ENCODE measurements at regions not wholly inside any gene's neighbourhood (a gene's known extent, or its start where the extent isn't known, plus 50 kb on each side); places are given as distances from the start of the nearest gene placed in this dataset.

DNA sequence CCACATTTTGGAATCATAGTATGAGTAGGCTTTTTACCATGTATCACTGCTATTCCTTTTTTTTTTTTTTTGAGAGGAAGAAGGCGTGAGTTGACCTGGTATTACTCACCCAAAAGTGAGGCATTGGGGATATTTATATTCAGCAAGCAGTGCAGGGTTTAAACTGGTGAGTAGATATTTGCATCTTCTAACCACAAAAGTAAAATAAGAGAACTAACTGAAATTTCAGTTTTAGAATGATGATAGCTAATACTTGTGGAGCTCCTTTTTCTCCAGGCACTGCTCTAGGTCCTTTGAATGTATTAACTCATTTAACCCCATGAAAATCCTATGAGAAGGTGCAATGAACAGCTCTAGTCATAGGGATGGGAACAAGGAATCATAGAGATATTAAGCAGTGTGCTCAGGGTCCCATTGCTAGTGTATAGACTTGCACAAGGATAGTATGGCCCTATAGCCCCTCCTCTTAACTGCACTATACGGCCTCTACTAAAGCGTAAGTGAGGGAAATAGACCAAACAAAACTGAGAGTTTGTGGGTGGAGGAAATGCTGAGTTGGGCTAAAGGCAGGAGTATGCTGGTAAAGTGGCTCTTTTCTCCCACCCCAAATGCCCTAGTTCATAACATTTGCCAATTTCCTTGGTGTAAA, 104.3 kb upstream of the MAX start:
- no peaks in the 10 kb centered on the region for H3K36me3 ChIP-seq (ENCODE audit: control insufficient read depth in 1 of 2, insufficient read depth in 2 of 2, low read length in 2 of 2)
- no peaks in the 10 kb centered on the region for H3K27me3 ChIP-seq (ENCODE audit: low read depth, low read length)
- H3K9me3 ChIP-seq (ENCODE audit: control insufficient read depth in 1 of 2, low read length in 2 of 2): no peaks in the 10 kb centered on the region
- H3K4me1 ChIP-seq (ENCODE audit: control insufficient read depth in 1 of 2, insufficient read depth in 2 of 2, low read length in 2 of 2): no peaks in the 10 kb centered on the region
- H3K27ac ChIP-seq (ENCODE audit: low read length): no peak overlapping the region
- no peak overlapping the region for H3K4me3 ChIP-seq (ENCODE audit: low read depth in 1 of 2, low read length in 2 of 2)

DNA sequence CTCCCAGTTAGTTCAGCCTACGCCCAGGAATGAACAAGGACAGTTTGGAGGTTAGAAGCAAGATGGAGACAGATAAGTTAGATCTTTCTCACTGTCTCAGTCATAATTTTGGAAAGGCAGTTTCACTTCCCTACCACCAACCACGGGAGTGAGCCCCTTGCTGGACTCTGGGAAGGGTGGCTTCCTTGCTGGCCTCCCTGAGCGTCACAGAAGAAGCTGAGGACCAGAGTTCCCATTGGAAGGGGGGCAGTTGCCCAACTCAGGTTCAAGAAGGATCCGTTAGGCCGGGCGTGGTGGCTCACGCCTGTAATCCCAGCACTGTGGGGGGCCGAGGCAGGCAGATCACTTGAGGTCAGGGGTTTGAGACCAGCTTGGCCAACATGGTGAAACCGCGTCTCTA, 106.2 kb upstream of the MAX start:
- Histone ChIP-seq H3K9me3 (ENCODE audit: control insufficient read depth in 1 of 2, low read length in 2 of 2) (no peaks in the 10 kb centered on the region), H3K36me3 (ENCODE audit: control insufficient read depth in 1 of 2, insufficient read depth in 2 of 2, low read length in 2 of 2) (no peaks in the 10 kb centered on the region), H3K27ac (ENCODE audit: low read length) (no peak overlapping the region), H3K4me3 (ENCODE audit: low read depth in 1 of 2, low read length in 2 of 2) (no peak overlapping the region), H3K4me1 (ENCODE audit: control insufficient read depth in 1 of 2, insufficient read depth in 2 of 2, low read length in 2 of 2) (no peaks in the 10 kb centered on the region), H3K27me3 (ENCODE audit: low read depth, low read length) (no peaks in the 10 kb centered on the region)

DNA sequence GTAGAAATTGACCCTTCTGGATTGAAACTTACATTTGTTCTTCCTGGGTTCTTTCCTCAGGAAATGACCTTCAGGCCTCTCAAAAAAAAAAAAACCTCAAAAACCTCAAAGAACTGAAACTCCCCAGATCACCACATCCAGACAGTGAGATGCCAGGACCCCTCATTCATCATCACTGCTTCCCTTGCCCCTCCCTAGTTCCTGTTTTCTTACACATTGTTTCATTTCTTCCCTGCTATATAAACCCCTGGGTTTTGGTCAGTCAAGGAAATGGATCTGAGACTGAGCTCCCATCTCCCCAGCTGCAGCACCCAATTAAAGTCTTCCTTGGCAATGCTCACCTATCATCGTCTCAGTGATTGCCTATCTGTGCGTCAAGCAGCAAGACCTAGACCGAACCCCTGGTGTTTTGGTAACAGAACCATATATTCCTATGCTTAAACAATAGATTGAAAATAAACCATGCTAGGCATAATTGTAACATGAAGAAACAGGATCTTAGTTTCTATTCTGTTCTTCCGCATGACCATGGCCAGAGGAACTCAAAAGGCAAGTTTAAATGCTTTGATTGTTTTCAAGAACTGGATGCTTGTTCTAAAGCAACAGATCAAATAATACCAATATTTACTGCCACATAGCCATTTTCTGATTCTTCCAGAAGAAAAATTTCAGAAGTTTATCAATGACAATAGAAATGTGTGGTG, 108.0 kb upstream of the MAX start:
- no peak overlapping the region for H3K4me3 ChIP-seq (ENCODE audit: low read depth in 1 of 2, low read length in 2 of 2)

DNA sequence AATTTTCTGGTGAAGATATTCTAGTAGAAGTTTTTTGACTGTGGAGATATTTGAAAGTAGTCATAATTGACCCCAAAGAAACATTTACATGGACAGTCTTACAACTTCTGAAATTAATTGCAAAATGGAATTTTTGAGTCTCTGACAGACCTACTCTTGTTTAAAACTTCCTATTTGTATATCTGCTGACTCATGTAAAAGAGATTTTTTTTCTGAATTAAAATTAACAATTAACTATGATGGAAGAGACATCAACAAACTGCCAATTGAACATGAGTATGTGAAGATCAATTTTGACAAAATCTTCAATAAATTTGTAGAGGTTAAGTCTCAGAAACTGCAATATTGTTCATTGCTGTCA, 108.5 kb upstream of the MAX start:
- no peaks in the 10 kb centered on the region for H3K9me3 ChIP-seq (ENCODE audit: control insufficient read depth in 1 of 2, low read length in 2 of 2)
- H3K4me1 ChIP-seq (ENCODE audit: control insufficient read depth in 1 of 2, insufficient read depth in 2 of 2, low read length in 2 of 2): peaks cover 0 to 6% of the 10 kb centered on the region in 2 donors
- no peaks in the 10 kb centered on the region for H3K36me3 ChIP-seq (ENCODE audit: control insufficient read depth in 1 of 2, insufficient read depth in 2 of 2, low read length in 2 of 2)
- no peaks in the 10 kb centered on the region for H3K27me3 ChIP-seq (ENCODE audit: low read depth, low read length)
- H3K4me3 ChIP-seq (ENCODE audit: low read depth in 1 of 2, low read length in 2 of 2): no peak overlapping the region
- no peak overlapping the region for H3K27ac ChIP-seq (ENCODE audit: low read length)

More for the DNA sequence above, 108.0 kb upstream of the MAX start:
- Histone ChIP-seq H3K36me3 (ENCODE audit: control insufficient read depth in 1 of 2, insufficient read depth in 2 of 2, low read length in 2 of 2) (no peaks in the 10 kb centered on the region), H3K27me3 (ENCODE audit: low read depth, low read length) (no peaks in the 10 kb centered on the region), H3K9me3 (ENCODE audit: control insufficient read depth in 1 of 2, low read length in 2 of 2) (no peaks in the 10 kb centered on the region), H3K4me1 (ENCODE audit: control insufficient read depth in 1 of 2, insufficient read depth in 2 of 2, low read length in 2 of 2) (peaks cover 0 to 6% of the 10 kb centered on the region in 2 donors), H3K27ac (ENCODE audit: low read length) (no peak overlapping the region)

DNA sequence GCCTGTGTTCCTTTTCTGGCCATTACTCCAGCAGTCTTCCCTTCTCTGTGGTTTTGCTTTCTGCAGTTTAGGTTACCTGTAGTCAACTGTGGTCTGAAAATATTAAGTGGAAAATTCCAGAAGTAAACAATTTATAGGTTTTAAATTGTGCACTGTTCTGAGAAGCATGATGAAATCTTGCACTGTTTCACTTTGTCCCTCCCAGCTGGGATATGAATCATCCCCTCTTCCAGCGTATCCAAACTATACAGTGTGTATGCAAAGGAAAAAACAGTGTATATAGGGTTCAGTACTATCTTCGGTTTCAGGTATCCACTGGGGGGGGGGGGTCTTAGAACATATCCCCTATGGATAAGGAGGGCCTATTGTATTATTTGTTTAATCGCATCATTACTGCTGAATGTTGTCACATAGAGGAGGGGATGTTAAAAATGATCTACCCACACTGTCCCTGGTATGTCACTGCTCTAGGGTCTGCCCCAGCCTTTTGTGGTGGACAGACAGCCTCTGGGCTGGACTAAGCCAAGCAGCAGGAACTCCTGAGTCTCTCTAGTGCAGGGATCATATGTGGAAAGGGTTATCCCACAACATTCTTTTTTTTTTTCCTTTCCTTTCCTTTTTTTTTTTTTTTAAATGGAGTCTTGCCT, 109.1 kb upstream of the MAX start:
- Histone ChIP-seq H3K27ac (ENCODE audit: low read length) (no peak overlapping the region), H3K9me3 (ENCODE audit: control insufficient read depth in 1 of 2, low read length in 2 of 2) (no peaks in the 10 kb centered on the region), H3K4me1 (ENCODE audit: control insufficient read depth in 1 of 2, insufficient read depth in 2 of 2, low read length in 2 of 2) (peaks cover 0 to 6% of the 10 kb centered on the region in 2 donors), H3K27me3 (ENCODE audit: low read depth, low read length) (no peaks in the 10 kb centered on the region), H3K4me3 (ENCODE audit: low read depth in 1 of 2, low read length in 2 of 2) (no peak overlapping the region), H3K36me3 (ENCODE audit: control insufficient read depth in 1 of 2, insufficient read depth in 2 of 2, low read length in 2 of 2) (no peaks in the 10 kb centered on the region)

DNA sequence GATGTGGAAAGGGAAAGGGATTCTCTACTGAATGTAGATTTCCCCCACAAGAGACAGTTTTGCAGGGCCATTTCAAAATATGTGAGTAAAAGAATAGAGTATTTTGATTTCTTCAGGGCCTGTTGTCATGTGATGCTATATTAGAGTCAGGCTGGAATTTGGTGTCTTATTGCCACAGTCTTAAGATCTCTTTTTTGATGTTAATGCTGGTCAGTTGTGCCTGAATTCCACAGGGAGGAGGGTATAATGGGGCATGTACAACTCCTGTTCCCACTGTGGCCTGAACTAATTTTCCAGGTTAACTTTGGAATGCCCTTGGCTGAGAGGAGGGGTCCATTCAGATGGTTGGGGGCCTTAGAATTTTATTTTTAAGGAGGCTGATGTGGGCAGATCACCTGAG, 111.0 kb upstream of the MAX start:
- H3K36me3 ChIP-seq (ENCODE audit: control insufficient read depth in 1 of 2, insufficient read depth in 2 of 2, low read length in 2 of 2): no peaks in the 10 kb centered on the region
- H3K9me3 ChIP-seq (ENCODE audit: control insufficient read depth in 1 of 2, low read length in 2 of 2): no peaks in the 10 kb centered on the region
- H3K27me3 ChIP-seq (ENCODE audit: low read depth, low read length): no peaks in the 10 kb centered on the region
- H3K27ac ChIP-seq (ENCODE audit: low read length): no peak overlapping the region
- no peak overlapping the region for H3K4me3 ChIP-seq (ENCODE audit: low read depth in 1 of 2, low read length in 2 of 2)
- peaks cover 0 to 6% of the 10 kb centered on the region in 2 donors for H3K4me1 ChIP-seq (ENCODE audit: control insufficient read depth in 1 of 2, insufficient read depth in 2 of 2, low read length in 2 of 2)

DNA sequence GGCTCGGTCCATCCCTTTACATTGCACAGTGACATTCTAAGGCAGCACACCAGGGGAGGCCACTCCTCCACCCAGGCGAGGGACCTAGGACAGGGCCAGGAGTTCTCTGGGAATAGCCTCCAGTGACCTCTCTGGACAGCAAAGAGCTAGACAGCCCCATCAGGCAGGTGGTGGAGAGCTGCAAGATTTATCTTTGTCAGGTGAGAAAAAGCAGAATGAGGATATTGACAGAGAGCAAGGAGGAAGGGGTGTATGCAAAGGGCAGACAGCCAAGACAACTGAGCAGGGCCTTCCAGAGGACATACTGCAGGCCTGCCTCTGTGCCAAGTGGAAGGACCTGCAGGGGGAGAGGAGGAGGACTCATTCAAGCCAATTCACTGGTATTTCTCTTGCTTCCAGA, 112.4 kb upstream of the MAX start:
- Histone ChIP-seq H3K4me1 (ENCODE audit: control insufficient read depth in 1 of 2, insufficient read depth in 2 of 2, low read length in 2 of 2) (peaks cover 0 to 6% of the 10 kb centered on the region in 2 donors), H3K27ac (ENCODE audit: low read length) (no peak overlapping the region), H3K9me3 (ENCODE audit: control insufficient read depth in 1 of 2, low read length in 2 of 2) (no peaks in the 10 kb centered on the region), H3K36me3 (ENCODE audit: control insufficient read depth in 1 of 2, insufficient read depth in 2 of 2, low read length in 2 of 2) (no peaks in the 10 kb centered on the region), H3K27me3 (ENCODE audit: low read depth, low read length) (no peaks in the 10 kb centered on the region), H3K4me3 (ENCODE audit: low read depth in 1 of 2, low read length in 2 of 2) (no peak overlapping the region)

DNA sequence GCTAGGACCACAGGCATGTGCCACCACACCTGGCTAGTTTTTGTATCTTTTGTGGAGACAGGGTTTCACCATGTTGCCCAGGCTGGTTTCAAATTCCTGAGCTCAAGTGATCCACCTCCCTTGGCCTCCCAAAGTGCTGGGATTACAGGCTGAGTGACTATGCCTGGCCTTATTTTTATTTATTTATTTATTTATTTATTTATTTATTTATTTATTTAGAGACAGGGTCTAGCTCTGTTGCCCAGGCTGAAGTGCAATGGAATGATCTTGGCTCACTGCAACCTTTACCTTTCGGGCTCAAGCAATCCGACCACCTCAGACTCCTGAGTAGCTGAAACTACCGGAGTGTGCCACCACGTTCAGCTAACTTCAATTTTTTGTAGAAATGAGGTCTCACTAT, 117.0 kb upstream of the MAX start:
- Histone ChIP-seq H3K27ac (ENCODE audit: low read length) (no peak overlapping the region), H3K27me3 (ENCODE audit: low read depth, low read length) (no peaks in the 10 kb centered on the region), H3K9me3 (ENCODE audit: control insufficient read depth in 1 of 2, low read length in 2 of 2) (no peaks in the 10 kb centered on the region), H3K4me3 (ENCODE audit: low read depth in 1 of 2, low read length in 2 of 2) (no peak overlapping the region), H3K36me3 (ENCODE audit: control insufficient read depth in 1 of 2, insufficient read depth in 2 of 2, low read length in 2 of 2) (no peaks in the 10 kb centered on the region), H3K4me1 (ENCODE audit: control insufficient read depth in 1 of 2, insufficient read depth in 2 of 2, low read length in 2 of 2) (peaks cover 0 to 6% of the 10 kb centered on the region in 2 donors)

DNA sequence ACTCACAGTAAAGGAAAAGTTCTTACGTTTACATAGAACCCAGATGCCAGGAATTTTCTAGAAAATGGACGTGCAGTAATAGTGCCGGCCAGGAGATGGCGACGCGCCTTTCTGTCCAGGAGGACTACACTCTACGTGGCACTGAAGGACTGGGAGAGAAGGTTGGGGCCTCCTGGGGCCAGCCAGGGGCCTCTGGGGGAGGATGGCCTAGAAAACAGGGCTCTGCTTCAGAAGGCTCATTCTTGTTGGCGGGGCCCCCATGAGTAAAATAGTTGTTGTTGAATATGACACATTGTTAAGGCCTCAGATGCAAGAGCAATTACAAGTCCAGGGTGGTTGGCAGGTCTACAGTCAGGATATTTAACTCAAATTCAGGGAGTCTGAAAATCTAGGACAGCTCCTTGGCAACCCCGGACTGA, 120.1 kb upstream of the MAX start:
- Histone ChIP-seq H3K9me3 (ENCODE audit: control insufficient read depth in 1 of 2, low read length in 2 of 2) (no peaks in the 10 kb centered on the region), H3K4me1 (ENCODE audit: control insufficient read depth in 1 of 2, insufficient read depth in 2 of 2, low read length in 2 of 2) (no peaks in the 10 kb centered on the region), H3K36me3 (ENCODE audit: control insufficient read depth in 1 of 2, insufficient read depth in 2 of 2, low read length in 2 of 2) (no peaks in the 10 kb centered on the region), H3K4me3 (ENCODE audit: low read depth in 1 of 2, low read length in 2 of 2) (no peak overlapping the region), H3K27ac (ENCODE audit: low read length) (no peak overlapping the region), H3K27me3 (ENCODE audit: low read depth, low read length) (no peaks in the 10 kb centered on the region)

DNA sequence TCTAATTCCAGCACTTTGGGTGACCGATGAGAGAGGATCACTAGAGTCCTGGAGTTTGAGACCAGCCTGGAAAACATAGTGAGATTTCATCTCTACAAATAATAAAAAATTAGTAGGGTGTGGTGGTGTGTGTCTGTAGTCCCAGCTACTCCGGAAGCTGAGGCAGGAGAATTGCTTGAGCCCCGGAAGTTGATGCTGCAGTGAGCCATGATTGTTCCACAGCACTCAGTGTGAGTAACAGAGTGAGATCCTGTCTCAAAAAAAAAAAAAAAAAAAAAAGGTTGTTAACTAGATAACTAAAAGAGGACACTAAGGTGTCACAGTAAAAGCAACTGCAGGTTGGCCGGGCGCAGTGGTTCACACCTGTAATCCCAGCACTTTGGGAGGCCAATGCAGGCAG, 121.3 kb upstream of the MAX start:
- no peak overlapping the region for H3K27ac ChIP-seq (ENCODE audit: low read length)
- H3K4me3 ChIP-seq (ENCODE audit: low read depth in 1 of 2, low read length in 2 of 2): no peak overlapping the region
- H3K9me3 ChIP-seq (ENCODE audit: control insufficient read depth in 1 of 2, low read length in 2 of 2): no peaks in the 10 kb centered on the region
- no peaks in the 10 kb centered on the region for H3K36me3 ChIP-seq (ENCODE audit: control insufficient read depth in 1 of 2, insufficient read depth in 2 of 2, low read length in 2 of 2)
- no peaks in the 10 kb centered on the region for H3K27me3 ChIP-seq (ENCODE audit: low read depth, low read length)
- no peaks in the 10 kb centered on the region for H3K4me1 ChIP-seq (ENCODE audit: control insufficient read depth in 1 of 2, insufficient read depth in 2 of 2, low read length in 2 of 2)

DNA sequence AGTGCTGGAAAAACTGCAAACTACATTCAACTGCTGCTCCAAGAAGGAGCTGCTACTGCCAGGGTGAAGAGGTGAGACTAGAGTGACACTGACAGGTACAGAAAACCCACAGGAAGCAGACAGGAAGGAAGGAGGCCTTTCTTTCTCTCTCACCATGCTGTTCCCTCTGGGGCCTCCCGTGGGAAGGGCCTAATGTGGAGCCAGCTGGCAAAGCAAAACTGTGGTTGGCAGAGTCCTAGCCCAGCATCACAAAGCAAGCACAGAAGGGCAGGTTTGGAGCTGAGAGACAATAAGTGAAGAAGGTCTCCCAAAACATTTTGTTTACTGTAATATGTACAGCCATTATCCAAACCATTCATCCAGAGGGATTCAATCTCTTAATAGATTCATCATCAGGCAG, 122.5 kb upstream of the MAX start:
- Histone ChIP-seq H3K27ac (ENCODE audit: low read length) (no peak overlapping the region), H3K4me1 (ENCODE audit: control insufficient read depth in 1 of 2, insufficient read depth in 2 of 2, low read length in 2 of 2) (no peaks in the 10 kb centered on the region), H3K27me3 (ENCODE audit: low read depth, low read length) (no peaks in the 10 kb centered on the region), H3K9me3 (ENCODE audit: control insufficient read depth in 1 of 2, low read length in 2 of 2) (no peaks in the 10 kb centered on the region), H3K4me3 (ENCODE audit: low read depth in 1 of 2, low read length in 2 of 2) (no peak overlapping the region), H3K36me3 (ENCODE audit: control insufficient read depth in 1 of 2, insufficient read depth in 2 of 2, low read length in 2 of 2) (no peaks in the 10 kb centered on the region)
